Erythroblast (primary cell): ENCODE measurements at regions not wholly inside any gene's neighbourhood (a gene's known extent, or its start where the extent isn't known, plus 50 kb on each side); places are given as distances from the start of the nearest gene placed in this dataset.

Experiments used
- GATA1 ChIP-seq: IDR thresholded peaks from 2 replicates; pipeline ENCODE4 v1.6.1; 2011; ENCODE audit warnings: low read depth, mild to moderate bottlenecking, control low read depth, low read length, moderate library complexity
- POLR2A ChIP-seq: IDR thresholded peaks from 2 replicates; pipeline ENCODE4 v1.6.1; 2011; ENCODE audit warnings: mild to moderate bottlenecking, low read length

DNA sequence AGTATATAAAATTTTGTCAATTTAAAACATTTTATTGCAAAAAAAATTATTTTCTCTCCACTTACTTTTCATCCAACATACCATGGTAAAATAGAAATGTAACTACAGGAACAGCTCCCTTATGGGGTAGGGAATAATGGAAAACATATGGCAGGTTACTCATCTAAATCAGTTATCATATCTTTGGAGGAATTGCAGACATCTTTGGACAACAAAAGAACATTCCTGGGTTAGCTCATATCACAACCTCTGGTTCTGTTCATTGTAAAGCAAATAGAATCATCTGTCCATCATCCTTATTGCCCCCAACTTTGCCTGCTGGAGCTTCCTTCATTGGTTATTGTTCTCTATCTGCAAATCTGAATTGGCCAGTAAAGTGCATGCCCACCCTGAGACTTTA, 387.5 kb upstream of the GRID2 start:
- no peak for TF ChIP-seq POLR2A
- no peak for TF ChIP-seq GATA1
